Endothelial cell of umbilical vein (primary cell): ENCODE measurements at regions not wholly inside any gene's neighbourhood (a gene's known extent, or its start where the extent isn't known, plus 50 kb on each side); places are given as distances from the start of the nearest gene placed in this dataset.

Source experiments
- BruUV-seq: library from RNA; stranded (reverse); fragments of 400-500 nt; replicated peaks from 2 replicates; lab custom pipeline; 2021; lab: Mats Ljungman, UMichigan
- CTCF ChIA-PET: fragments of 300-600, 350-600 bp; sonication (Branson Sonifier 250); formaldehyde crosslinking; loops from one replicate; lab custom pipeline; 2021; ENCODE audit warnings: antibody characterized with exemption, inconsistent platforms; lab: Charles Lee
- POLR2A ChIA-PET: fragments of 300-600, 350-600 bp; sonication (Branson Sonifier 250); formaldehyde crosslinking; loops from one replicate; lab custom pipeline; 2021; ENCODE audit warnings: antibody characterized with exemption, inconsistent platforms; lab: Charles Lee
- DNase-seq: peaks from one replicate; pipeline ENCODE4 v3.0.0-alpha.2; 2011; ENCODE audit warnings: low read depth, low spot score
- FAIRE-seq: peaks from 2 replicates; lab custom pipeline; 2011; peaks lifted over from hg19 to GRCh38; lab: Jason Lieb, UNC
- H2AFZ ChIP-seq: 2 replicates; pipeline ENCODE4 v1.6.0; 2012; ENCODE audit warnings: low read depth, low read length, control low read depth, inconsistent platforms
- H3K27ac ChIP-seq: 2 replicates; pipeline ENCODE4 v1.5.1; 2011; ENCODE audit warnings: low read depth, mild to moderate bottlenecking, control low read depth, low read length, moderate library complexity; ENCODE audit not compliant: insufficient read depth
- H3K27me3 ChIP-seq, 2 experiments: 2 replicates each; pipeline versions ENCODE4 v1.6.0 to v1.6.1; 2011; ENCODE audit warnings: low read length in 2 of 2, mixed read lengths in 1 of 2; ENCODE audit not compliant: control insufficient read depth in 2 of 2, insufficient read depth in 2 of 2
- H3K36me3 ChIP-seq, 2 experiments: 2 replicates in 1 of 2; 3 replicates in 1 of 2; pipeline ENCODE4 v1.5.1; 2011; ENCODE audit warnings: low read length in 2 of 2, mild to moderate bottlenecking in 1 of 2, moderate library complexity in 1 of 2; ENCODE audit not compliant: control insufficient read depth in 2 of 2, insufficient read depth in 2 of 2; ENCODE audit errors: extremely low read depth in 1 of 2
- H3K4me1 ChIP-seq: 3 replicates; pipeline ENCODE4 v1.5.1; 2011; ENCODE audit warnings: mild to moderate bottlenecking, low read length; ENCODE audit not compliant: control insufficient read depth, insufficient read depth; ENCODE audit errors: extremely low read depth
- H3K4me2 ChIP-seq: 2 replicates; pipeline ENCODE4 v1.6.1; 2011; ENCODE audit warnings: low read length, control low read depth, mixed read lengths; ENCODE audit not compliant: insufficient read depth
- H3K4me3 ChIP-seq, 3 experiments: fragments of 200-600 bp in 1 of 3; sonication (generic), shearing (Covaris generic) in 1 of 3; replicated peaks in 1 of 3; 2 replicates each; pipeline ENCODE4 v1.5.1; 2011 to 2016; ENCODE audit warnings: control low read depth in 3 of 3, low read length in 3 of 3, mild to moderate bottlenecking in 2 of 3, inconsistent platforms in 1 of 3, low read depth in 1 of 3, moderate library complexity in 1 of 3; ENCODE audit not compliant: insufficient read depth in 1 of 3
- H3K79me2 ChIP-seq: 2 replicates; pipeline ENCODE4 v1.6.0; 2012; ENCODE audit warnings: low read length, inconsistent platforms; ENCODE audit not compliant: control insufficient read depth, insufficient read depth
- H3K9ac ChIP-seq: replicated peaks from 2 replicates; pipeline ENCODE3; 2011; ENCODE audit warnings: low read length, control low read depth; ENCODE audit not compliant: insufficient read depth; ENCODE audit errors: extremely low read depth
- H3K9me1 ChIP-seq: replicated peaks from 3 replicates; pipeline ENCODE4 v1.6.0; 2011; ENCODE audit warnings: mild to moderate bottlenecking, low read length; ENCODE audit not compliant: control insufficient read depth, insufficient read depth; ENCODE audit errors: extremely low read depth
- H3K9me3 ChIP-seq: replicated peaks from 2 replicates; pipeline ENCODE4 v1.5.1; 2012; ENCODE audit warnings: low read length, inconsistent platforms; ENCODE audit not compliant: control insufficient read depth, insufficient read depth
- H4K20me1 ChIP-seq: replicated peaks from 2 replicates; pipeline ENCODE3; 2011; ENCODE audit warnings: mild to moderate bottlenecking, low read length; ENCODE audit not compliant: control insufficient read depth, insufficient read depth; ENCODE audit errors: extremely low read depth
- EZH2 ChIP-seq: IDR thresholded peaks from 2 replicates; pipeline ENCODE4 v1.6.1; 2012; ENCODE audit warnings: borderline replicate concordance, low read depth, mild to moderate bottlenecking, moderate library complexity, low read length, inconsistent platforms; ENCODE audit not compliant: severe bottlenecking
- FOS ChIP-seq: IDR thresholded peaks from 2 replicates; pipeline ENCODE4 v1.6.1; 2011; ENCODE audit warnings: mild to moderate bottlenecking, low read length, moderate library complexity, borderline replicate concordance; ENCODE audit not compliant: insufficient read depth
- GATA2 ChIP-seq: IDR thresholded peaks from 2 replicates; pipeline ENCODE4 v1.7.0; 2011; ENCODE audit warnings: low read depth, mild to moderate bottlenecking, moderate library complexity, mixed read lengths, low read length; ENCODE audit not compliant: insufficient read length, insufficient read depth
- JUN ChIP-seq: IDR thresholded peaks from 2 replicates; pipeline ENCODE4 v1.6.1; 2011; ENCODE audit warnings: borderline replicate concordance, low read depth; ENCODE audit not compliant: insufficient read length, insufficient read depth
- MYC ChIP-seq: IDR thresholded peaks from one replicate; pipeline ENCODE4 v1.6.1; 2011; ENCODE audit warnings: mild to moderate bottlenecking, low read depth, low read length
- POLR2A ChIP-seq: IDR thresholded peaks from 2 replicates; pipeline ENCODE4 v1.6.1; 2012; ENCODE audit warnings: low read depth, mild to moderate bottlenecking, control low read depth, low read length
- POLR2AphosphoS5 ChIP-seq: IDR thresholded peaks from 2 replicates; pipeline ENCODE4 v1.6.1; 2012; ENCODE audit warnings: low read depth, mild to moderate bottlenecking, control low read depth, low read length, moderate library complexity; ENCODE audit not compliant: insufficient read depth
- dilution Hi-C: fragments of 300-500 bp; cut with MboI; formaldehyde crosslinking; loops from one replicate; pipeline ENCODE4 v1.15.0; 2019; ENCODE audit warnings: low sequenced_read_pairs; ENCODE audit not compliant: extremely low pct_ligation_motif_present
- intact Hi-C: fragments of 100-400 bp; cut with micrococcal nuclease; formaldehyde crosslinking; loops from one replicate; pipeline ENCODE4 v1.10.0; 2022
- TF ChIP-seq, protein P1 (sequence below), 2 donors: IDR thresholded peaks; 1 replicate in 1 of 2; 2 replicates in 1 of 2; pipeline ENCODE4 v1.5.1; 2011; ENCODE audit warnings: low read length in 2 of 2, mild to moderate bottlenecking in 2 of 2, moderate library complexity in 2 of 2, control low read depth in 1 of 2, inconsistent platforms in 1 of 2, low read depth in 1 of 2; ENCODE audit not compliant: insufficient read depth in 1 of 2; ENCODE audit errors: extremely low read depth in 1 of 2
- TF ChIP-seq, protein P2 (sequence below): IDR thresholded peaks from 2 replicates; pipeline ENCODE4 v1.6.1; 2011; ENCODE audit not compliant: insufficient read depth, insufficient read length

DNA sequence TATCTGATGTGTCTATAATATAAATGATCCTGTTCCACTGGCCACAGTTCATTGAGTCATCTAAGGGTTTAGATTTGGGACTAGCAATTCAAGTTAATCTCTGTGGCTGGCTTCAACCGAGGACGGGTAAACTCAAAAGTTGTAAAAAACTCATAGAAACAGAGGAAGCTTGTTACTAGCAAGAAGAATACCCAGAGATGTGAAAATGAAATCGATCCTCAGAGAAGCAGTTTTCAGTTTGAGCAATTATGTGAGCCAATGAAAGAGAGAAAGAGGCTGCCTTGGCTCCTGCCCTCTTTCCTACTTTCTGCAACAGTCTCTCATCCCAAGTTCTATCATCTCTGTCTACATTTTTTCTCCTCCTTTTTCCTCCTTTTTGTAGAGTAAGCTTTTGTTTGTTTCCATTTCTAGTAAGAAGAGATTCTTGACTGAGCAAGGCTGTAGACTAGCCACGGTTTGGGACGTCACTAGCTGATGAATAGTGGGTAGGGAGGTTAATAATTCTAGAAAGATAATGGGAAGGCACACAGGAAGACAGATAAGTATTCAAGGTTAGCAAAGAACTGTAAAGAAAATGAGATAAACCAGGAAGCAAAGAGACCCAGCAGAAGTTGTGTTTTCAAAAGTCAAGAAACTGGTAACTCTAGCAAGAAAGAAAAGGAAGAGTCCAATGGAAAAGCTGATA, 298.9 kb upstream of the NR2F2 start:
- no peak for FAIRE-seq
- no peaks in the 10 kb centered on the region for H3K9me3 ChIP-seq
- no peak overlapping the region for H3K4me3 ChIP-seq
- no peak overlapping the region for H2AFZ ChIP-seq
- intact Hi-C loops: no loop called here
- dilution Hi-C loops: no loop called here
- no peaks in the 10 kb centered on the region for H4K20me1 ChIP-seq
- ChIA-PET POLR2A (no interaction called here), CTCF (no interaction called here)
- H3K4me2 ChIP-seq: no peak overlapping the region
- no peaks in the 10 kb centered on the region for H3K79me2 ChIP-seq
- TF ChIP-seq, protein P1, sequence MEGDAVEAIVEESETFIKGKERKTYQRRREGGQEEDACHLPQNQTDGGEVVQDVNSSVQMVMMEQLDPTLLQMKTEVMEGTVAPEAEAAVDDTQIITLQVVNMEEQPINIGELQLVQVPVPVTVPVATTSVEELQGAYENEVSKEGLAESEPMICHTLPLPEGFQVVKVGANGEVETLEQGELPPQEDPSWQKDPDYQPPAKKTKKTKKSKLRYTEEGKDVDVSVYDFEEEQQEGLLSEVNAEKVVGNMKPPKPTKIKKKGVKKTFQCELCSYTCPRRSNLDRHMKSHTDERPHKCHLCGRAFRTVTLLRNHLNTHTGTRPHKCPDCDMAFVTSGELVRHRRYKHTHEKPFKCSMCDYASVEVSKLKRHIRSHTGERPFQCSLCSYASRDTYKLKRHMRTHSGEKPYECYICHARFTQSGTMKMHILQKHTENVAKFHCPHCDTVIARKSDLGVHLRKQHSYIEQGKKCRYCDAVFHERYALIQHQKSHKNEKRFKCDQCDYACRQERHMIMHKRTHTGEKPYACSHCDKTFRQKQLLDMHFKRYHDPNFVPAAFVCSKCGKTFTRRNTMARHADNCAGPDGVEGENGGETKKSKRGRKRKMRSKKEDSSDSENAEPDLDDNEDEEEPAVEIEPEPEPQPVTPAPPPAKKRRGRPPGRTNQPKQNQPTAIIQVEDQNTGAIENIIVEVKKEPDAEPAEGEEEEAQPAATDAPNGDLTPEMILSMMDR (IDR thresholded peaks at IDR 0.05; ENCODE audit: extremely low read depth in 1 of 2, insufficient read depth in 1 of 2, low read depth in 1 of 2, low read length in 2 of 2): no peak
- no peak for TF ChIP-seq POLR2AphosphoS5
- TF ChIP-seq POLR2A: no peak
- TF ChIP-seq EZH2: no peak
- no peak for TF ChIP-seq MYC
- TF ChIP-seq GATA2: no peak
- TF ChIP-seq JUN: no peak
- TF ChIP-seq, protein P2, sequence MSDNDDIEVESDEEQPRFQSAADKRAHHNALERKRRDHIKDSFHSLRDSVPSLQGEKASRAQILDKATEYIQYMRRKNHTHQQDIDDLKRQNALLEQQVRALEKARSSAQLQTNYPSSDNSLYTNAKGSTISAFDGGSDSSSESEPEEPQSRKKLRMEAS: no peak
- no peak for TF ChIP-seq FOS
- no peaks in the 10 kb centered on the region for H3K36me3 ChIP-seq
- H3K4me1 ChIP-seq: no peaks in the 10 kb centered on the region
- H3K27ac ChIP-seq: no peak overlapping the region
- no peaks in the 10 kb centered on the region for H3K9me1 ChIP-seq
- no peak overlapping the region for H3K9ac ChIP-seq
- no peak for DNase-seq
- BruUV-seq: no TSS peak
- no peaks in the 10 kb centered on the region for H3K27me3 ChIP-seq
